ENCODE measurements at regions not wholly inside any gene's neighbourhood (a gene's known extent, or its start where the extent isn't known, plus 50 kb on each side); places are given as distances from the start of the nearest gene placed in this dataset.

DNA sequence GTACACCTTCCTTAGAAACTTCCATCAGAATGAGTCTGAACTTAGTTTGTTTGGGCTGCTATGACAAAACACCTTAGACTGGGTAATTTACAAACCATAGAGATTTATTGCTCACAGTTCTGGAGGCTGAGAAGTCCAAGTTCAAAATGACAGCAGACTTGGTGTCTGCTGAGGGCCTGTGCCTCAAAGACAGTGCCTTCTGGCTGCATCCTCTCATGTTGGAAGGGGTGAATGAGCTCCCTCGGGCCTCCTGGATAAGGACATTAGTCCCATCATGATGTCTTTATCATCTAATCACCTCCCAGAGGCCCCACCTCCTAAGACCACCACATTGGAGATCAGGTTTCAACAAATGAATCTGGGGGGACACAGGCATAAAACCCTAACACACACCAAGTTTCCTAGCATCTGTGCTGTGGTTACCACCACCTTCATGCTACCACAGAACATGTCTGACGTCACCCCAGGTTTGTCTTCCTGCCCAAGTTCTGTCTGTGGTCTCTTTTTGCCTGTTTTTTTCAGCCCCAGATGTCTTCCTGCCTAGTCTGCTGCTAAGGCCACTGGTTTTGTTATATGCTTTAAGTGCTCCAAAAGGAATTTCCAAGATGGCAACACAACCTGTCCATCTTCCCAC lies 150.9 kb upstream of the COBL start:
- H3K4me3 ChIP-seq (ENCODE audit: severe bottlenecking) = no peak overlapping the region
- H3K27ac ChIP-seq (ENCODE audit: poor library complexity, severe bottlenecking) = no peak overlapping the region
- H3K4me1 ChIP-seq (ENCODE audit: insufficient read depth, poor library complexity, severe bottlenecking) = no peaks in the 10 kb centered on the region
- DNase-seq (ENCODE audit: low spot score) (no peak), ATAC-seq (ENCODE audit: low read depth) (no peak)
- no peaks in the 10 kb centered on the region for H3K9me3 ChIP-seq (ENCODE audit: severe bottlenecking)
- H3K27me3 ChIP-seq (ENCODE audit: insufficient read depth, poor library complexity, severe bottlenecking) = peaks cover 32% of the 10 kb centered on the region
- no peaks in the 10 kb centered on the region for H3K36me3 ChIP-seq (ENCODE audit: low read depth)
- TF ChIP-seq CTCF (IDR thresholded peaks at IDR 0.05; ENCODE audit: poor library complexity, severe bottlenecking) = no peak

GRCh38 chr7:51459809-51460208 lies 143.2 kb upstream of the COBL start:
- Histone ChIP-seq H3K27me3 (ENCODE audit: insufficient read depth, poor library complexity, severe bottlenecking) (peaks cover 5% of the 10 kb centered on the region), H3K27ac (ENCODE audit: poor library complexity, severe bottlenecking) (no peak overlapping the region), H3K4me3 (ENCODE audit: severe bottlenecking) (no peak overlapping the region), H3K36me3 (ENCODE audit: low read depth) (no peaks in the 10 kb centered on the region), H3K4me1 (ENCODE audit: insufficient read depth, poor library complexity, severe bottlenecking) (no peaks in the 10 kb centered on the region), H3K9me3 (ENCODE audit: severe bottlenecking) (no peaks in the 10 kb centered on the region)
- ATAC-seq (ENCODE audit: low read depth) (no peak), DNase-seq (ENCODE audit: low spot score) (no peak)
- no peak for TF ChIP-seq CTCF (IDR thresholded peaks at IDR 0.05; ENCODE audit: poor library complexity, severe bottlenecking)

DNA sequence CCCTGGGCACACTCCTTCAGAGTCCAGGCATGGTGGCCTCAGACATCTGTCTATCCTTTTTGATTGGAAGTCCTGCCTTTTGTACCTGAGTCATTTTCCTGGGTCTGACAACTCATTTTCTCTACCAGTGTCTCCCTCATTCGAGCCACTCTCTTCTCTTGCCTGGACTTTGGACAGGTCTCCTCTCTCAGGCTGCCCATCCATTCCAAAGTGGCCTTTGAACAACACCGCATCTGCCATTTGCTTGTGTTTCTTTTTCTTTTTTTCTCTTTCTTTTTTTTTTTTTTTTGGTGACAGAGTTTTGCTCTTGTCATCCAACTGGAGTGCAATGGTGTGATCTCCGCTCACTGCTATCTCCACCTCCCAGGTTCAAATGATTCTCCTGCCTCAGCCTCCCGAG lies 142.1 kb upstream of the COBL start:
- no peak for TF ChIP-seq CTCF (IDR thresholded peaks at IDR 0.05; ENCODE audit: poor library complexity, severe bottlenecking)
- no peaks in the 10 kb centered on the region for H3K36me3 ChIP-seq (ENCODE audit: low read depth)
- H3K4me3 ChIP-seq (ENCODE audit: severe bottlenecking) = no peak overlapping the region
- H3K27ac ChIP-seq (ENCODE audit: poor library complexity, severe bottlenecking) = no peak overlapping the region
- no peaks in the 10 kb centered on the region for H3K9me3 ChIP-seq (ENCODE audit: severe bottlenecking)
- ATAC-seq (ENCODE audit: low read depth) (no peak), DNase-seq (ENCODE audit: low spot score) (no peak)
- H3K27me3 ChIP-seq (ENCODE audit: insufficient read depth, poor library complexity, severe bottlenecking) = peaks cover 5% of the 10 kb centered on the region
- H3K4me1 ChIP-seq (ENCODE audit: insufficient read depth, poor library complexity, severe bottlenecking) = no peaks in the 10 kb centered on the region

DNA sequence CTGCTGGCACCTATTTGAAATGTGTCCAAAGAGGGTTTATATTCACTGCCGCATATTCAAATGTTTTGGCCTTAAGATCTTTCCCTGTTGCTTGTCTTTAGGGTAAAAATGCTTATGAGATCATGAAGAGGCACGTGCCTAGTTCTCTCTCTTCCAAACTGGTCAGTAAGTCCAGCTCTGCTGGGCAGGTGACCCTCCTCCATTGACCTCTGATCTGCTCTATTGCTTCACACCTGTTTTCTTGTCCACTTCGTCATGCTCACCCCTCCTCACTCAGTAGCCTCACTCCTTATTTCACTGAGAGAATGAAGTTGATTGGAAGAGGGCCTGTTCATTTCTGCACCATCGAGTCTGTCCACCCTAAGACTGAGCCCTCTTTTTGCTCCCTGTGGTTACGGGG lies 140.5 kb upstream of the COBL start:
- H3K4me1 ChIP-seq (ENCODE audit: insufficient read depth, poor library complexity, severe bottlenecking) = no peaks in the 10 kb centered on the region

More for the DNA sequence above, 140.5 kb upstream of the COBL start:
- no peak overlapping the region for H3K4me3 ChIP-seq (ENCODE audit: severe bottlenecking)
- no peaks in the 10 kb centered on the region for H3K9me3 ChIP-seq (ENCODE audit: severe bottlenecking)
- no peak overlapping the region for H3K27ac ChIP-seq (ENCODE audit: poor library complexity, severe bottlenecking)
- no peaks in the 10 kb centered on the region for H3K36me3 ChIP-seq (ENCODE audit: low read depth)
- peaks cover 5% of the 10 kb centered on the region for H3K27me3 ChIP-seq (ENCODE audit: insufficient read depth, poor library complexity, severe bottlenecking)
- no peak for ATAC-seq (ENCODE audit: low read depth)
- DNase-seq (ENCODE audit: low spot score) = no peak
- no peak for TF ChIP-seq CTCF (IDR thresholded peaks at IDR 0.05; ENCODE audit: poor library complexity, severe bottlenecking)

Data from RWPE2 (cell line).